NCI-H2227 treated with DMSO at 0.1 percent for 48 hours (cell line): ENCODE measurements at regions not wholly inside any gene's neighbourhood (a gene's known extent, or its start where the extent isn't known, plus 50 kb on each side); places are given as distances from the start of the nearest gene placed in this dataset.

Experiments used
- DNase-seq: peaks from one replicate; lab custom pipeline; 2025; lab: John Stamatoyannopoulos, UW

DNA sequence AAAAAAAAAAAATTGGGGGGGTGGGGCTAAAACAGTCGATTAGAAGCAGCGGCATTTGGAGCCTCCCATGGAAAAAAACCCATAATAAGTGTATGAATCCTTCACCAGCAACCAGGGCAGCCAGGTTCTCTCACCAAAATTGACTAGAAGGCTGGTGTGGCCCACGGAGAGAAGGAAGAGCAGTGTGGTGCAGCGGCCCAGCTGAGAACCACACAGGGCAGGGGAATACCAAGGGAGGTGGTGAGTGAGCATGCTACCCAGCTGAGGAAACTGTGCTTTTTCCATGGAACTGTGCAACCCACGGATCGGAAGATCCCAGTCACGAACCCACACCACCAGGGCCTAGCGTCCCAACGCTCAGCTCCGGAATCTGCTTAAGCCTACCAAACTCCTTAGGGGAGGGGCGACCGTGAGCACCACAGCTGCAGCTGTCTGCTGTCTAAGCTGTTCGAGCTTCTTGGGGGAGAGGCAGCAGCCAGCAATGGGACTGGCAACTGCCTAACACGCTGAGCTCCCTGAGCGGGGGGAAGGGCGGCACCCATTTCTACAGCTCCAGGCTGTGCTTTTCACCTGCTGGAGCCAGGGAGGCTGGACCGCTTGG lies 1037.2 kb upstream of the ACVR2A start:
- no peak for DNase-seq

DNA sequence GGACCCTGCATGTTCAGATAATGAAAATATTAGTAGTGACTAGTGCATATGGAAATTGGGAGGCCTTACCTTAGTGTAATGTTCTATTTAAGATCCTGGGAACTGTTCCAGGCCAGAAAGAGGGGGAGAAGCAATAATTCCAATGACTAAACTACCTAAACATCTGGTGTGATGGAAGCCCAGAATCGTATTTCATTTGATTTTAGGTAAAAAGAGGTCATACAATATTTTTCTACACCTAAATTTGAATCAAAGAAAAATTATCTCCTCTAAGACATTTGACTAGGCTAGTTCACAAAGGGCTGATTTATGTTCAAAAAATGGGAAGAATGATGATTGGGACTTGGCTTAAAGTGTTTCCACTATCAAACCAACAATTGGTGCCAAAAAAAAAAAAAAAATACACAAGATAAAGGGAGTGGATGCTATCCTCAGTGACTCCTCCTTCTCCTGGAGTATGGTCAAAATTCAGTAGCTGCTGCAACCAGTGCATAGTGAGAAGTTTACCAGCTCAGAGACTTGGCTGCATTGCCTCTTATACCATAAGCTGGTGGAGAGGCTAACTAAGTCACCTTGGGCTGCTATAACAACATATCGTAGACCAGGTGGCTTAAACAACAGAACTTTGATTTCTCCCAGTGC lies 1038.3 kb upstream of the ACVR2A start:
- no peak for DNase-seq

DNA sequence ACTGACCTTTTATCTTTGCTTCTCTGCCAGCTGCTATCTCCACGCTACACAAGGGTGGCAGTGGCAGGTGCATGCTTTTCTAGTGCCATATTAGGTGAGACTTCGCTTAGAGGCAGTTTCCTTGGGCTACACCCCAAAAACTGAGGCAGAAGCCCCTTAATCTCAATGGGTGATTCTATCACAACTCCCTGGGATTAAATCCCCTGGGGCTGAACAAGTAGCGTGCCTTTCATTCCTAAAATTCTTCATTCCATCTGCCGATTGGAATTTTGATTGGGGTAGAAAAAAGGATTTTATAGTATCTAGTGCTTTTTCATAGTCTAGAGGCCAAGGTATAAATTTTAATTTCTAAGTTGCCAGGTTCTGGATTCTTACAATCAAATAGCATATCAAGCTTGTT lies 1040.5 kb upstream of the ACVR2A start:
- no peak for DNase-seq

DNA sequence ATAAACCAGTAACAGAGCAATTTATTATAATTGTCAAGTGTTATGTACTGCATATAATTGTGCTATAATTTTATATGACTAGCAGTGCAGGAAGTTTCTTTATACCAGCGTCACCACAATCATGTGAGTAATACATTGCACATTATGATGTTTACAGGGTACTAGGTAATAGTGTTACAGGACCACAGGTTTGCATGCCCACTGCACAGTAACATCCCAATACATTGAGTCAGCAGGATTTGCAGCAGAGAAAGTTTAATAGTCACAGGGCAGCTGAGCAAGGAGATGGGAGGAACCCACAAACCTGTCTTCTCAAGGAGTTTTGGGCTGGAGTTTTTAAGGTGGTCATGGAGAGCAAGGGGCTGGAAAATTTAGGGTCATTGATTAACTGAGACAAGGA lies 1042.9 kb upstream of the ACVR2A start:
- DNase-seq: no peak

DNA sequence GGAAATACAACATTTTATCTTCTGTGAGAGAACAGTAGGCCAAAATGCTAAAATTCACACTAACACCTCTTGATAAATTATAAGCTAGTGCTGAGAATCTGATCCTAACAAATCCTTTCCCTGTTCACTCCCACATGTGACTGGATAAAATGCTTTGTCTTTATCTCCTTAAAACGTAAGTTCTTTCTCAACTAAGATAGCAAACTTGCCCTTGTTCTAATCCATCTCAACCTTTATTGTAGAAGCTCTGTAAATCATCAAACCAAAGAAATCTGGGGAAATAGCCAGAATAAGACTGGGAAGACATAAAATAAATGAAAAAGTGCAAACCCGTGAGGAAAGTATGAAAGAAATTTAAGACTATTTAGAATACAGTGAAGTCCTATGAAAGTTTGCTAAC lies 1058.4 kb upstream of the ACVR2A start:
- no peak for DNase-seq

DNA sequence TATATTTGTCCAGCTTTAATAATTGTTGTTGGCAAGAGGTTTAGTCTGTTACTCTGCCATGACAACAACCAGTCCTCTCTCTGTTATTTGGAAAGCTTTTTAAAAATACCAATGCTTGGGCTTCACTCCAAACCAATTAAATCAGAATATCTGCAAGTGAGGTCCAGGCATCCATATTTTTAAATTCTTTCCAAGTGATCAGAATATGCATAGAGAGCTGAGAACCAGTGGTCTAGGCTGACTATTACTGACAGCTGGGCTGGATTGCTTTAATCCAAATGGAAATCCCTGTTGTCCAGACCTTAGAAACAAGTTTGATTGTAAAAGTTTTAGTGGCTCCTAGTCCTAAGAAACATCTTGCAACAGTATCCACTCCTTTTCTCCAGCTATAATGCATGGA lies 1059.7 kb upstream of the ACVR2A start:
- DNase-seq: no peak

DNA sequence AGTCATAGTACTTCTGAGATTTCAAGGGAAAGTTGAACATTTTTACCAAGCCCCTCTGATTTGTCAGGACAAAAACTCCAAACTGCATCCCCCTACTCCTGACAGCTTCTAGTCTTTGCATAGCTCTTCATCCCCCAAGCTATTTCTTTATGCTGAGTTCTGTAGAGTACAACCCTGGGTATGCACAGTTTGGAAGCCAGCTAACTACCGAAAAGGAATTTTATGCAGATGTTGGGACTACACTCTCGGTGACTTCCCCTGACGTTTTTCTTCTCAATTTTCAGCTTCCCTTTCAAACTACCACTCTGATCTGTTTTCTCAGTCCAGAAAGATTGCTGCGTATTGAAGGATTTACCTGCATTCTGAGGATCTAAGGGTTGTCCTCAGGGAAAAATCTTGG lies 1060.2 kb upstream of the ACVR2A start:
- DNase-seq: no peak

DNA sequence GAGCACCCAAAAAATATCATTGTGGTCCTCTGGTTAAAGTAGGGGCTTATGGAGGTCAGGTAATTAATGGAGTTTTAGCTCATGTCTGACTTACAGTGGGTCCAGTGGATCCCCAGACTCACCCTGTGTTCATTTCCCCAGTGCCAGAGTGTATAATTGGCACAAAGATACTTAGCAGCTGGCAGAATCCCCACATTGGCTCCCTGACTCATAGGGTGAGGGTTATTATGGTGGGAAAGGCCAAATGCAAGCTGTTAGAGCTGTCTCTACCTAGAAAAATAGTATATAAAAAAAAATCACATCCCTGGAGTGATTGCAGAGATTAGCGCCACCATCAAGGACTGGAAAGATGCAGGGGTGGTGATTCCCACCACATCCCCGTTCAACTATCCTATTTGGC lies 1067.6 kb upstream of the ACVR2A start:
- no peak for DNase-seq

DNA sequence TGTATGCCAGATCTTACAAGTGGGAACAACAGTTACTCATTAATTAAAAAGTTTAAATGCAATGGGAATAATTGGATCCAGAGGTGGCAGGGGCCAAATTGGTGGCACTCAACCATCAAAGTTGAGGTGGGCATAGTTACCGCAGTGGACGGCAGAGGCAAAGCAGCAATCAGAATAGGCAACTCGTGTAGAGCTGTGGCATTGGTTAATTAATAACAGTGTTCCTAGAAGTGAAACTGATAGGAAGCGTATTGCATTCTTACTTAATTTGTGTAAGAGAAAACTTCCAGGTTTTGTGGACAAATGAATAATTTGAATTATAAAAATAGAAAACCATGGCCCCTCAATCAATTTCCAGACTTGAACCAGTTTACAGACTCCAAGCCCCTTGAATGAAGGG lies 1068.2 kb upstream of the ACVR2A start:
- no peak for DNase-seq

DNA sequence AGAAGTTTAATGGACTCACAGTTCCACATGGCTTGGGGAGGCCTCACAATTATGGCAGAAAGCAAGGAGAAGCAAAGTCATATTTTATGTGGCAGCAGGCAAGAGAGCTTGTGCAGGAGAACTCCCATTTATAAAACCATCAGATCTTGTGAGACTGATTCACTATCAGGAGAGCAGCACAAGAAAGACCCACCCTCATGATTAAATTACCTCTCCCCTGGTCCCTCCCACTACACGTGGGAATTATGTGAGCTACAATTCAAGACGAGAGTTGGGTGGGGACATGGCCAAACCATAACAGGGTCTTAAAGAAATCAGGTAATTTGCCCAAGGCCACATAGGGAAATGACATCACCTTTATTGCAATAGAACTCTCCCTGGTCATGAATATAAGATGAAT lies 1073.3 kb upstream of the ACVR2A start:
- DNase-seq: no peak

DNA sequence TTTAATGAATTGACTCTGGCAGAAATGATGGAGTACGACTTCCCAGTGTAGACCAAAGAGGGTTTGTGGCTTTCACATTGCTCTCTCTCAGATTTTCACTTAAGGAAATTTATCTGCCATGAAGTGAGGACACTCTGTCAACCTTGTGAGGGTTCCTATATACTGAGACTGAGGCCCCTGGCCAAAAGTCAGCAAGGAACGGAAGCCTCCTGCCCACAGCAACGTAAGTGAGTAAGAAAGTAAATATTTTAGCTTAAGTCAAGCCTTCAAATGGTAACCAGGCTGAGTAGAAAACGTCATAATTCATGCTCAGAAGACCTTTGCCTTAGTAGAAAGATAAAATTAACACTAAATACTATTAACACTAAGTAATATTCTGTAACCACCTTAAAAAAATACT lies 1080.5 kb upstream of the ACVR2A start:
- DNase-seq: no peak

DNA sequence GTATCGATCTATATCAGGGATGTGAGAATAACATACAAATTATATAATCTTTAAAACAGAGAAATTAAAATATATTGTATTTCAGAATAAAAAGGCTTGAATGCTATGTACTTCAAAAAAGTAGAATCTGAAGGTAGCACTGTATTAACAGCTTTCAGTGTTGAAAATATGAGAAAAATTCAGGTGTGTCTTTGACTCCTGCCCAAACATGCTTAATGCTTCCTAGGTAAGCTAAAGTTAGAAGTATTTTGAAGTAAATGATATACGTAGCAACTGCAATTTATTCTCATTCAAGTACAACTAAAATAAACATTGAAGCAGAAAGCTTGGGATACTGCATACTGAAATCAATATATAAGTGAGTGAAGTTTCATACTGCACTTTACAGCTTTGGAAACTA lies 1082.0 kb upstream of the ACVR2A start:
- DNase-seq: no peak

DNA sequence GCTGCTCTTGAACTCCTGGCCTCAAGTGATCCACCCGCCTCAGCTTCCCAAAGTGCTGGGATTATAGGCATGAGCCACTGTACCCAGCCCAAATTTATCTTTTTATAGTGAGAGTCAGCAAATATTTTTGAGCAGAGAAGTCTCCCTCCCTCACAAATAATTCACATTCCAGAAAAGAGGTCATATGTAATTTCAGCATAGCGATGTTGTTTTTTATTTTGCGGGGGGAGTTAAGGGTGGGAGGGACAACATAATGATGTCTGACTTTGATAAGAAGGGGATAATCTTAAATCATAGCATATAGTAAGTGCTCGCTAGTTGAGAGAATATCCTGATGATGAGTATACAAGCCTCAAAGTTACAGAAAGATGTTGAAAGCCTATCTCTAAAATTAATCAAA lies 1090.2 kb upstream of the ACVR2A start:
- DNase-seq: no peak

DNA sequence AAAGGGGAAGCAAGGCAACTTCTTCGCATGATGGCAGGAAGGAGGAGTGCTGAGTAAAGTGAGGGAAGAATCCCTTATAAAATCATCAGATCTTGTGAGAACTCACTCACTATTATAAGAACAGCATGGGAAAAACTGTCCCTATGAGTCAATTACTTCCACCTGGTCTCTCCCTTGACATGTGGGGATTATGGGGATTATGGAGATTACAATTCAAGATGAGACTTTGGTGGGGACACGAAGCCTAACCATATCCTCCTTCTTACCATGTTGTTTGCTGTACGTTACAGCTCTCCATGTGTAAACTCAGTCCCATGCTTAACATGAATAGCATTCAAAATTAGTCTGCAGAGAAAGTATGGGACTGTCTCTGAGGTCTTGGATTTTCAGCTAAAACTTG lies 1096.8 kb upstream of the ACVR2A start:
- no peak for DNase-seq

DNA sequence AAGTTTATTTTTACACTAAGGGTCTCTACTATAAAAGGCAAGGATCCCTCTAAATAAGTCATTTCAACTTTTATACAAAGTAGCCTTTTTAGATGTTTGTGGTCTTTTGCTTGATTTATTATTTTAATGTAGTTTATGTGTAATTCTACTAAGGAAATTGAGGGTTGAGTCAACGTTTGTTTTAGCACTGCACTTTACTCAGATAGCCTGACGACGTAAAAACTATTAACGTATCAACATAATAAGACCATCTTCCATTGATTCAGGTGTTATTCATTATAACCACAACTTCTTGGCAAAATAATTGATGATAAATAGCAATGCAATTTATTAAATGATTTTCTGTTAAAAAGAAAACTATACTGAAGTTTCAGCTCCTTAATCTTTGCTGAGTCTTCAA lies 1103.6 kb upstream of the ACVR2A start:
- no peak for DNase-seq

DNA sequence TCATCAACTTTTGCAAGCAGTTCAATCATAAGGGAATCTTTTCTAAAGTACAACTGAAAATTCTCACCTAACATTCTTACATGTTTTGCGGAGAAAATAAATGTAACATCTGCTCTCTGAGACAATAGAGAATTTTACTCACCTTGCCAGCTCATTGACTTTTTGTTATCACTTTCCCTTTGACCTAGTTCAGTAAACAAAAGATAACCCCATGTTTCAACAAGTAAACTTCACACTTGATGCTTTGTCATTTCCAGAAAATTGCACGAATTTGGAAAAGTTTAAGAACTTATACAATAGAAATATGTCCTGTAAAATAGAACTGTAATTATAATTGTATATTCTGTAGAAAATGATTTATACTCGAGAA lies 1110.0 kb upstream of the ACVR2A start:
- DNase-seq: no peak

DNA sequence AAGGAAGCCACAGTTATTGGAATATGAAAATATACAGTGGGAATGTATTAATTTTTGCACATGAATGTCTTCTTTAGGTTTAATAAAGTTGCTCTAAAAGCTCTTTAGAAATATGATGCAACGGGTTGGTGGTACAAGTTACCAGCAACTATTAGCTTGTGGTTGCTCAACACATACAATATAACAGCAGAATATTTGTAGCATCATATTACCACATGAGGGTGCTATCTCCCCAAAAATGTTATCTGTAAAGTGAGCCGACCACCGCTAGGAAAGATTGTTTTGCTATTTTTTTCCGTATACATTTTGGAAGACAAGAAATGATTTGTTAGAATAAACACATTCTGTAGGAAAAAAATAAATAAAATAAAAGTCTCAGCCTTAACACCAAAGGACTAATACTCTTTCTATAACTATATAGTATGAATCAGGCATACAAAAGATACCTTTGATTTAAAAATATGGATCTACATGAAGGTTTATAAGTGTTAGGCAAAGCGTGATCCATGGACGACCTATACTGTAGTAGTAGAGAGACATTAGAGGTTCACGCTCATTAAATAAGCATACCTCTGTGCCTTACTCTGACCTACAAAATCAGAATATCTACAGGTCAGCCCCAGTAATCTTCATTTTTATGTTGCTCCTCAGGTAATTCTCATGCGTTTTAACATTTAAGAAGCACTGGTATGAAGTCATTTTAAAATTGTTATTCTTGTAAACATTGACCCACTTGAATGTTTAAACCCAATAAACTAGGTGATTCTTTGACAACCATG lies 1110.6 kb upstream of the ACVR2A start:
- peak; percentile 52 for DNase-seq

DNA sequence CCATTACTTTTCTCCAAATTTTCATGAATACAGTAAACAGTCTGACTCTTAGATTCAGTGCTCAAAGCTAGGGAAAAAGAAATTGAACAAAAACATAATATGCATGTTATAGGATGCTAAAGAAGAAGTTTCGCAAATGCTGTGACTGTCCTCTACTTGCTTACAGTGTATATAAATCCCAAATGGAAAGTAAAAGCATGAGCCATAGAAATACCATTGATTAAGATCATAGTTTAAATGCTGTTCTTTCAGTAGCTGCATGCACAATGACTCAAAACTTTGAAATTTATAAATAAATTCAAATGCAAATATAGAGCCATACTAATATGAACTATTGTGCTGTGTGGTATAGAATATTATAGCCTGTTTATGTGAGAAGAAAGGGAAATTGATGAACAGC lies 1113.9 kb upstream of the ACVR2A start:
- DNase-seq: no peak

DNA sequence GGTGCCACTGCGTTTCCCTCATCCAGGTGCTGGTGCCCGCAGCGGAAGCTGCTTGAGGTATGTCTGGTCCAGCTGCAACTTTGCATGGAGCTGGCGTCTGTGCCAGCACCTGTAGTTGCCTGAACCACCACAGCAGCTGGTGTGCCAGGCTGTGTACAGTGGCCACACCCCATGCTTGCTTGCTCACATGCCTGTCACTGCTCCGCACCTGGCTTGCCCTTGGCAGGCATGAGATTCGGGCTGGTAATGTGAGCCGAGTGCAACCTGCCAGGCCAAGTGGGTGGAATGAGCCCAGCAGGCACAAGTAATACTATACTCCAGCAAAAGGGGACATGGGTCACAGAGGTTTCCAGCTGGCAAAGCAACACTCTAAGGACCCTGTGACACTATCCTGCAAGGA lies 1123.3 kb upstream of the ACVR2A start:
- DNase-seq: no peak

DNA sequence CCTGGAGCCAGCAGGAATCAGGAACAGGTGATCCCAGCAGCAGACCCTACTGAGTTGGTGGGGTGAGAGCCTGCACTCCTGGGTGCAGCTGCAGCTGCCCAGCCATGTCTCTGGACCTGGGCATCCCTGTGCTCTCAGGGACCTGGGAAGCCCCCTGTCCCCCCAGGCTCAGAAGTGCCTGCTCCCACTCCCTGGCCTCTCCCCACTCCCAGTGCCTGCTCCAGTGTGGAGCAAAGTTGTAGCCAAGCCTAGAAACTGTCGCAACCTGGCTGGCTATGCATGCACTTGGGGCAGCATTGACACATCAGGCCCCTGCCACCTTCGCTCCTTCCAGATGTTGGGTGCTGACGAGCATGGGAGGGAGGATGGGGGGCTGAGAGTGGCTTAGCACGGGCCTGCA lies 1124.7 kb upstream of the ACVR2A start:
- no peak for DNase-seq

DNA sequence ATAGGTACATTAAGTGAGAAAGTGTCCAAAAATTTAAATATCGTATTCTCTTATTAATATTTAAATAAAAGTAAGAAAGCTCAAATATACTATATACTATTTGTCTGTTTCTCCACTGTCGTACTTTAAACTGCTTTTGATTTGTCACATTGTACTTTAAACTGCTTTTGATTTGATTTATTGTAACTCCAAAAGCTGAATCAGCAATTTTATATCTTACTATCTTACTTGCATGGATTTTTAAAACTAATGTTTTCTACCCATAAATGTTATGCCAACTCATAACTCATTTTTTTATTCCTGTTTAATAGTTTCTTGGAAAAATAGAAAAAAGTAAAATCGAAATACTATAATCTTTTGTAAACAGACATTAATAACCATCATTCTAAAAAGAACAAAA lies 1128.2 kb upstream of the ACVR2A start:
- DNase-seq: no peak

DNA sequence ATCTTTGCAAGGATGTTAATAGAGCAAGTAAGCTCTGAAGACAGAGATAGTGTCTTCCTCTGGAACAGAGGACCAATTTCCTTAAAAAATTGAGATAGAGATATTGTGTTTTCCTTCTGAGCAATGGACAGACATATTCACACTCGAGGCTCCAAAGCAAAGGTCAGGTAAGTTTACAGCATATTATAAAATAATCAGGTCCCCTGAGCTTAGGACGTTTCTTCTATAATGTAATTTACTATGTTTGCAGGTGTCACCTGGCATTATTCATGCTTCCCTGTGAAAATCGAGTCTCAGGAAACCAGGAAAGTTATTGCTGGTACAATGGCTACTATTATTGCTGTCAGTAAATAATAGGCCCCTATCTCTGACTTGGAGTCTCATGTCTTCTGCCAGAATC lies 1135.8 kb upstream of the ACVR2A start:
- DNase-seq: no peak

DNA sequence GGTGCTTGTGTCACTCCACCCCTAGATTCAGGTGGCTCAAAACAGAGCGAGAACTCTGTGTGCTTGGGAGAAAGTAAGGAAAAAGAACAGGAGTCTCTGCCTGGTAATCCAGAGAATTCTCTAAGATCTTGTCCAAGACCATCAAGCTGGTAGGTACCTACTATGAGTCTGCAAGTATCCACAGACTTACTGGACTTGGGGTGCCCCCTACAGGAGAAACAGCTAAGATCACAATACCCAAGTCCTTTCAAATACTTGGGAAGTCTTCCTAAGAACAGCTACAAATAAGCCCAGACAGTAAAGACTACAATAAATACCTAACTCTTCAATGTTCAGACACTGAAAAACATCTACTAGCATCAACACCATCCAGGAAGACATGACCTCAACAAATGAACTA lies 1143.6 kb upstream of the ACVR2A start:
- no peak for DNase-seq

DNA sequence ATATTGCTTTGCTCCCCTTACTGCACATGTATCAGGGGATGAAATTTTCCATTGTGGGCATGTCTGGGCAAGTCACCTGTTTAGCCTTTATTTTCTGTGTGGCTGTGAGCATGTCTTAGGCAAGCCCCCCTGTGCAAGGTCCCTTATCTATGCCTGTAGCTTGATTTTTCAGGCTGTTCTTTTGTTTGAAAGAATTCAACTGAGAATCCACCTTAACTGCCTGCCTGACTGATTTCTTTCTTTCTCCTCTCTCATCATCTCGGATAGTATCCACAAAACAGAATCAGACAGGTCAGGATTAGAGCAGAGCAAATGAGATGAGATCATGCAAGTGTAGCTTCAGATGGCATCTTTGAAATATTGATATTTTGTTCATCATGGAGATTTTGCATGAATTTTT lies 1147.5 kb upstream of the ACVR2A start:
- no peak for DNase-seq
